GM13976 (cell line): ENCODE measurements at regions not wholly inside any gene's neighbourhood (a gene's known extent, or its start where the extent isn't known, plus 50 kb on each side); places are given as distances from the start of the nearest gene placed in this dataset.

Source experiments
- DNase-seq: peaks from one replicate; pipeline ENCODE4 v3.0.0; 2012; ENCODE audit warnings: low spot score
- CTCF ChIP-seq: IDR thresholded peaks from 2 replicates; pipeline ENCODE4 v1.5.1; 2012; ENCODE audit warnings: borderline replicate concordance, mild to moderate bottlenecking; ENCODE audit not compliant: insufficient read depth; ENCODE audit errors: extremely low read depth, missing control alignments, control extremely low read depth
- in situ Hi-C: fragments of 300-500 bp; cut with MboI; formaldehyde crosslinking; loops from one replicate; pipeline ENCODE4 v1.12.0; 2022; ENCODE audit warnings: low sequenced_read_pairs, mixed read lengths, inconsistent platforms; ENCODE audit not compliant: unreplicated experiment

- no peak for DNase-seq
- in situ Hi-C loops: no loop called here
- TF ChIP-seq CTCF: no peak
Measured at GRCh38 chr3:148184798-148185197, 512.9 kb upstream of the AGTR1 start.

- in situ Hi-C loops: no loop called here
- DNase-seq: no peak
- no peak for TF ChIP-seq CTCF
Measured at GRCh38 chr3:148186881-148187280, 510.8 kb upstream of the AGTR1 start.

GRCh38 chr3:148187296-148187695, 510.4 kb upstream of the AGTR1 start:
- TF ChIP-seq CTCF: no peak
- in situ Hi-C loops: no loop called here
- DNase-seq: no peak

GRCh38 chr3:148190441-148190990, 507.2 kb upstream of the AGTR1 start:
- in situ Hi-C loops: no loop called here
- no peak for DNase-seq
- no peak for TF ChIP-seq CTCF

GRCh38 chr3:148191966-148192365, 505.7 kb upstream of the AGTR1 start:
- no peak for DNase-seq
- in situ Hi-C loops: no loop called here
- TF ChIP-seq CTCF: no peak

GRCh38 chr3:148197061-148197460, 500.6 kb upstream of the AGTR1 start:
- TF ChIP-seq CTCF: no peak
- no peak for DNase-seq
- in situ Hi-C loops: no loop called here

GRCh38 chr3:148202386-148202785, 495.3 kb upstream of the AGTR1 start:
- TF ChIP-seq CTCF: no peak
- no peak for DNase-seq
- in situ Hi-C loops: no loop called here
